WTC11 (cell line): ENCODE measurements at regions not wholly inside any gene's neighbourhood (a gene's known extent, or its start where the extent isn't known, plus 50 kb on each side); places are given as distances from the start of the nearest gene placed in this dataset.

Source experiments
- CREB1 ChIP-seq: sonication (generic); formaldehyde crosslinking; IDR thresholded peaks from 2 replicates; pipeline ENCODE4 v1.8.0; 2023; ENCODE audit warnings: mild to moderate bottlenecking, missing genetic modification reagents
- CREM ChIP-seq: sonication (generic); formaldehyde crosslinking; IDR thresholded peaks from 2 replicates; pipeline ENCODE4 v1.8.1; 2022; ENCODE audit warnings: mild to moderate bottlenecking, missing genetic modification reagents, moderate library complexity
- NFATC4 ChIP-seq: fragments of 250-450 bp; sonication (Bioruptor Pico); IDR thresholded peaks from 2 replicates; pipeline ENCODE4 v1.9.0; 2021; ENCODE audit warnings: mild to moderate bottlenecking
- NR2C2 ChIP-seq: sonication (generic); formaldehyde crosslinking; IDR thresholded peaks from 2 replicates; pipeline ENCODE4 v1.8.0; 2022; ENCODE audit warnings: mild to moderate bottlenecking, missing genetic modification reagents
- NR3C1 ChIP-seq: sonication (generic); formaldehyde crosslinking; conservative IDR thresholded peaks from 2 replicates; pipeline ENCODE4 v1.8.1; 2023; ENCODE audit warnings: low read depth, mild to moderate bottlenecking, missing genetic modification reagents
- SMAD3 ChIP-seq: sonication (generic); formaldehyde crosslinking; IDR thresholded peaks from 2 replicates; pipeline ENCODE4 v1.8.0; 2022; ENCODE audit warnings: missing genetic modification reagents, mild to moderate bottlenecking, borderline replicate concordance
- TEAD4 ChIP-seq: sonication (generic); formaldehyde crosslinking; IDR thresholded peaks from 2 replicates; pipeline ENCODE4 v1.8.0; 2022; ENCODE audit warnings: mild to moderate bottlenecking, missing genetic modification reagents
- TP53 ChIP-seq: sonication (generic); formaldehyde crosslinking; IDR thresholded peaks from 2 replicates; pipeline ENCODE4 v1.8.1; 2023; ENCODE audit warnings: mild to moderate bottlenecking, missing genetic modification reagents
- TF ChIP-seq, protein P1 (sequence below): fragments of 200-600 bp; IDR thresholded peaks from 2 replicates; pipeline ENCODE4 v1.8.0; 2022; ENCODE audit warnings: antibody characterized with exemption
- TF ChIP-seq, protein P2 (sequence below): sonication (generic); formaldehyde crosslinking; IDR thresholded peaks from 2 replicates; pipeline ENCODE4 v1.8.1; 2023; ENCODE audit warnings: mild to moderate bottlenecking, missing genetic modification reagents
- TF ChIP-seq, protein P3 (sequence below): sonication (generic); formaldehyde crosslinking; IDR thresholded peaks from 2 replicates; pipeline ENCODE4 v1.8.1; 2023; ENCODE audit warnings: mild to moderate bottlenecking, missing genetic modification reagents, moderate library complexity

DNA sequence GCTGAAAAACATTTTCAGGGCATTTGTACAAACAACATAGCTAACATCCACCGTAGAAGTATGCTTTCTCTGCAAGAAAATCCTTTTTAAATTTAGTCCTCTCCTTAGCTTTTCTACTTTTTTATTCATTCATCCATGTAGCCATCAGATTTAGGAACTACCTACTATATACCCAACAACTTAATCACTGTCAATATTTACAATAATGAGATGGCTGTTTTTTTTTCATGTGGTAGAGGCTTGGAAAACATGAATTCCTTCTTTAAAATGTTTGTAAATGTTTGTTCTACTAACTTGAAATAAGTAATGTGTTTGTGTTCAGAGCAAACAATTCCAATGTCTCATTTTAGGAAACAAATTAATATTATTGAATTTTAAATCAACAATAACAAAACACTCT is 78.2 kb upstream of the CAV2 start:
- TF ChIP-seq, protein P1, sequence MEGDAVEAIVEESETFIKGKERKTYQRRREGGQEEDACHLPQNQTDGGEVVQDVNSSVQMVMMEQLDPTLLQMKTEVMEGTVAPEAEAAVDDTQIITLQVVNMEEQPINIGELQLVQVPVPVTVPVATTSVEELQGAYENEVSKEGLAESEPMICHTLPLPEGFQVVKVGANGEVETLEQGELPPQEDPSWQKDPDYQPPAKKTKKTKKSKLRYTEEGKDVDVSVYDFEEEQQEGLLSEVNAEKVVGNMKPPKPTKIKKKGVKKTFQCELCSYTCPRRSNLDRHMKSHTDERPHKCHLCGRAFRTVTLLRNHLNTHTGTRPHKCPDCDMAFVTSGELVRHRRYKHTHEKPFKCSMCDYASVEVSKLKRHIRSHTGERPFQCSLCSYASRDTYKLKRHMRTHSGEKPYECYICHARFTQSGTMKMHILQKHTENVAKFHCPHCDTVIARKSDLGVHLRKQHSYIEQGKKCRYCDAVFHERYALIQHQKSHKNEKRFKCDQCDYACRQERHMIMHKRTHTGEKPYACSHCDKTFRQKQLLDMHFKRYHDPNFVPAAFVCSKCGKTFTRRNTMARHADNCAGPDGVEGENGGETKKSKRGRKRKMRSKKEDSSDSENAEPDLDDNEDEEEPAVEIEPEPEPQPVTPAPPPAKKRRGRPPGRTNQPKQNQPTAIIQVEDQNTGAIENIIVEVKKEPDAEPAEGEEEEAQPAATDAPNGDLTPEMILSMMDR = no peak
- TF ChIP-seq, protein P2, sequence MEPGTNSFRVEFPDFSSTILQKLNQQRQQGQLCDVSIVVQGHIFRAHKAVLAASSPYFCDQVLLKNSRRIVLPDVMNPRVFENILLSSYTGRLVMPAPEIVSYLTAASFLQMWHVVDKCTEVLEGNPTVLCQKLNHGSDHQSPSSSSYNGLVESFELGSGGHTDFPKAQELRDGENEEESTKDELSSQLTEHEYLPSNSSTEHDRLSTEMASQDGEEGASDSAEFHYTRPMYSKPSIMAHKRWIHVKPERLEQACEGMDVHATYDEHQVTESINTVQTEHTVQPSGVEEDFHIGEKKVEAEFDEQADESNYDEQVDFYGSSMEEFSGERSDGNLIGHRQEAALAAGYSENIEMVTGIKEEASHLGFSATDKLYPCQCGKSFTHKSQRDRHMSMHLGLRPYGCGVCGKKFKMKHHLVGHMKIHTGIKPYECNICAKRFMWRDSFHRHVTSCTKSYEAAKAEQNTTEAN (CRISPR knock-in tag) = no peak
- TF ChIP-seq NFATC4 (CRISPR knock-in tag) (no peak), SMAD3 (CRISPR knock-in tag) (no peak), TP53 (CRISPR knock-in tag) (no peak), NR2C2 (CRISPR knock-in tag) (no peak), NR3C1 (CRISPR knock-in tag) (no peak), TEAD4 (CRISPR knock-in tag) (no peak), CREM (CRISPR knock-in tag) (no peak), CREB1 (no peak)
- TF ChIP-seq, protein P3, sequence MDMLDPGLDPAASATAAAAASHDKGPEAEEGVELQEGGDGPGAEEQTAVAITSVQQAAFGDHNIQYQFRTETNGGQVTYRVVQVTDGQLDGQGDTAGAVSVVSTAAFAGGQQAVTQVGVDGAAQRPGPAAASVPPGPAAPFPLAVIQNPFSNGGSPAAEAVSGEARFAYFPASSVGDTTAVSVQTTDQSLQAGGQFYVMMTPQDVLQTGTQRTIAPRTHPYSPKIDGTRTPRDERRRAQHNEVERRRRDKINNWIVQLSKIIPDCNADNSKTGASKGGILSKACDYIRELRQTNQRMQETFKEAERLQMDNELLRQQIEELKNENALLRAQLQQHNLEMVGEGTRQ (CRISPR knock-in tag) = no peak
